GM12865 (cell line): ENCODE measurements at regions not wholly inside any gene's neighbourhood (a gene's known extent, or its start where the extent isn't known, plus 50 kb on each side); places are given as distances from the start of the nearest gene placed in this dataset.

Experiments used
- DNase-seq: peaks from one replicate; pipeline ENCODE4 v3.0.0; 2010; ENCODE audit warnings: low read depth
- H3K4me3 ChIP-seq: 2 replicates; pipeline ENCODE4 v1.5.1; 2011; ENCODE audit warnings: mild to moderate bottlenecking, low read depth, low read length, control low read depth
- CTCF ChIP-seq: IDR thresholded peaks from 2 replicates; pipeline ENCODE4 v1.5.1; 2011; ENCODE audit warnings: low read length, control low read depth, low read depth, inconsistent platforms; ENCODE audit not compliant: insufficient read depth; ENCODE audit errors: missing control alignments

- TF ChIP-seq CTCF = no peak
- DNase-seq = peak; percentile 10
Measured at GRCh38 chr7:16933296-16934279, 51.8 kb upstream of the AGR3 start.

GRCh38 chr7:16934722-16935340 is 53.0 kb upstream of the AGR3 start:
- no peak for DNase-seq
- TF ChIP-seq CTCF = no peak
- H3K4me3 ChIP-seq = no peak overlapping the region

More at GRCh38 chr7:16933296-16934279, 51.8 kb upstream of the AGR3 start:
- no peak overlapping the region for H3K4me3 ChIP-seq

DNA sequence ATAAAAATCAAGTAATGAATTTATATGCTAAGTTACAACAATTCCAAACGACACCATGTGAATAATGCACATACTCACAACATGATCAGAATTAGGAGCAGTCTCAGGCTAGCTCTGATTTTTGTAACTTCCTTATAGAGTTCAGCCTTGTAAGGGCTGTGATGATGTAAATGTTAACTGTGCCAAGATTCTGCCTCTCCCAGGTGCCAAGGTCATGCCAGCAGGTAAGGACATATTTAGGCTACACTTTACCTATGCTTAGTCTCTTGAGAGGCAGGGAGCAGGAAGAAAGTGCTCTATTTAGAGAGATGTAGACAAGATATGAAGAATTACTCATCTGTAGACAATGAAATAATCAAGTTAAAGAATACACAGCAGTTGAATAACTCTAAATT is 53.6 kb upstream of the AGR3 start:
- TF ChIP-seq CTCF = no peak
- no peak for DNase-seq
- H3K4me3 ChIP-seq = no peak overlapping the region

- H3K4me3 ChIP-seq = no peak overlapping the region
- no peak for TF ChIP-seq CTCF
- no peak for DNase-seq
Measured at GRCh38 chr7:16936626-16937422, 55.0 kb upstream of the AGR3 start.

DNA sequence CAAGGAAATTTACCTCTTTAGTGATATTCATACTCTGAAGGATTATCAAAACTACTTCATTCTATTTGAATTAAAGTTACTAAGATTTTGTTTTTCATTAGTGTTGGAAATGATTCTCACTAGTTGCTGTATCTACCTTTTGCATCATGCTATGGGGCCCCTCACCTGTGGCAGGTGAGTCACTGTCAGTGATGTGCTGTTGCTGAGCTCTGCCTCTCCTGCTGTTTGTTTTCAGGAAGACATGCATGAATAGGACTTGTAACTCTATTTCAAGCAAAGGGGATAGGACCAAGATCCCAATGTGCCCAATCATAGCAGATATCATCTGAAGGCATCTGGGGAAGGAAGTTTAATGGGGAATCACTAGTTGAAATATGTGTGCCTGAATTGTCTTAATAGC is 57.4 kb upstream of the AGR3 start:
- no peak overlapping the region for H3K4me3 ChIP-seq
- DNase-seq = no peak
- no peak for TF ChIP-seq CTCF

DNA sequence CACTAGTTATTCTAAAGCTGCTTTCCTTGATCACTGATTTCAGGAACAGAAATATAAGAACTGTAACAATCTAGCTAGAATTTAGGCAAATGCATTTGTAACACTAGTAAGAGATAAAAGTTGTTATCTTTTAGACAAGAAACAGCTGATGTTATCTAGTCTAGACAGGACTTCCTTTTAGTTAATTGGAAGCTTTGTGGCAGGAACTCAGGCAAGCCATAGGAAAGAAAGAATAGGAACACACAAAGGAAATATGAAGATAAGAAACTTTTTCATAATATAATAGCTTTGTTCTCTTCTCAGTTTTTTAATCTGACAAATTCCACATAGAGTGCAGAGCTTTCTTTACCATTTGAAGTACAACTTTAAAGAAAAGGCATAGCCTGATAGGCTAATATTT is 59.0 kb upstream of the AGR3 start:
- no peak for TF ChIP-seq CTCF
- DNase-seq = no peak

More for the DNA sequence above, 59.0 kb upstream of the AGR3 start:
- no peak overlapping the region for H3K4me3 ChIP-seq
